ENCODE measurements at regions not wholly inside any gene's neighbourhood (a gene's known extent, or its start where the extent isn't known, plus 50 kb on each side); places are given as distances from the start of the nearest gene placed in this dataset.

- TF ChIP-seq, protein P1, sequence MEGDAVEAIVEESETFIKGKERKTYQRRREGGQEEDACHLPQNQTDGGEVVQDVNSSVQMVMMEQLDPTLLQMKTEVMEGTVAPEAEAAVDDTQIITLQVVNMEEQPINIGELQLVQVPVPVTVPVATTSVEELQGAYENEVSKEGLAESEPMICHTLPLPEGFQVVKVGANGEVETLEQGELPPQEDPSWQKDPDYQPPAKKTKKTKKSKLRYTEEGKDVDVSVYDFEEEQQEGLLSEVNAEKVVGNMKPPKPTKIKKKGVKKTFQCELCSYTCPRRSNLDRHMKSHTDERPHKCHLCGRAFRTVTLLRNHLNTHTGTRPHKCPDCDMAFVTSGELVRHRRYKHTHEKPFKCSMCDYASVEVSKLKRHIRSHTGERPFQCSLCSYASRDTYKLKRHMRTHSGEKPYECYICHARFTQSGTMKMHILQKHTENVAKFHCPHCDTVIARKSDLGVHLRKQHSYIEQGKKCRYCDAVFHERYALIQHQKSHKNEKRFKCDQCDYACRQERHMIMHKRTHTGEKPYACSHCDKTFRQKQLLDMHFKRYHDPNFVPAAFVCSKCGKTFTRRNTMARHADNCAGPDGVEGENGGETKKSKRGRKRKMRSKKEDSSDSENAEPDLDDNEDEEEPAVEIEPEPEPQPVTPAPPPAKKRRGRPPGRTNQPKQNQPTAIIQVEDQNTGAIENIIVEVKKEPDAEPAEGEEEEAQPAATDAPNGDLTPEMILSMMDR (IDR thresholded peaks at IDR 0.05; ENCODE audit: control extremely low read depth in 1 of 3, insufficient read depth in 1 of 3, low read depth in 1 of 3, low read length in 3 of 3): no peak
- TF ChIP-seq NRF1 (IDR thresholded peaks at IDR 0.05; ENCODE audit: low read depth, low read length) (no peak), TCF12 (IDR thresholded peaks at IDR 0.05; ENCODE audit: low read depth, low read length) (no peak), CHD2 (IDR thresholded peaks at IDR 0.05; ENCODE audit: low read length) (no peak), EZH2 (IDR thresholded peaks at IDR 0.05; ENCODE audit: low read depth, low read length, severe bottlenecking) (no peak), USF2 (IDR thresholded peaks at IDR 0.05; ENCODE audit: low read length) (no peak), SP2 (IDR thresholded peaks at IDR 0.05; ENCODE audit: low read length) (no peak)
Measured at GRCh38 chr22:25404928-25405816, 159.3 kb upstream of the GRK3 start.

Measured in H1 (cell line).